ENCODE measurements at regions not wholly inside any gene's neighbourhood (a gene's known extent, or its start where the extent isn't known, plus 50 kb on each side); places are given as distances from the start of the nearest gene placed in this dataset.

DNA sequence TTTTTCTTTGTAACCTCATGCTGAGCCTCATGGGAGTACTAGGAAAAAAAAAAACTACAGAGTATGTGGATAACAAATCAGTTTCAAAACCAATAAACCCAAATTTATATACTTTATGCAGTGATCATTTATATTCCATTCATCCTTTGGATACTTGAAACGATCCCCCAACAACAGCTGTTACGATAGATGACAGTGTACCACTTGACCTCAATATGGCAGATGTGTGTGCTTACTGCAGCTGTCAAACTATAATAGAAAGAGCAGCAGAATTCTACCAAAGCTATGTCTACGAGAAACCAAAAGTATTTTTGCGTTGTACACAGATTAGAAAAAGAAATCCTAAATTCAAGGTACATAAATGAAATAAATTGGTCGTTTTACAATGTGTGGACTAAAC is 337.8 kb downstream of the PDGFC start:
- CTCF ChIA-PET, result no interaction called here
- DNase-seq (no peak), ATAC-seq (ENCODE audit: low read depth) (no peak)
- TF ChIP-seq, protein P1, sequence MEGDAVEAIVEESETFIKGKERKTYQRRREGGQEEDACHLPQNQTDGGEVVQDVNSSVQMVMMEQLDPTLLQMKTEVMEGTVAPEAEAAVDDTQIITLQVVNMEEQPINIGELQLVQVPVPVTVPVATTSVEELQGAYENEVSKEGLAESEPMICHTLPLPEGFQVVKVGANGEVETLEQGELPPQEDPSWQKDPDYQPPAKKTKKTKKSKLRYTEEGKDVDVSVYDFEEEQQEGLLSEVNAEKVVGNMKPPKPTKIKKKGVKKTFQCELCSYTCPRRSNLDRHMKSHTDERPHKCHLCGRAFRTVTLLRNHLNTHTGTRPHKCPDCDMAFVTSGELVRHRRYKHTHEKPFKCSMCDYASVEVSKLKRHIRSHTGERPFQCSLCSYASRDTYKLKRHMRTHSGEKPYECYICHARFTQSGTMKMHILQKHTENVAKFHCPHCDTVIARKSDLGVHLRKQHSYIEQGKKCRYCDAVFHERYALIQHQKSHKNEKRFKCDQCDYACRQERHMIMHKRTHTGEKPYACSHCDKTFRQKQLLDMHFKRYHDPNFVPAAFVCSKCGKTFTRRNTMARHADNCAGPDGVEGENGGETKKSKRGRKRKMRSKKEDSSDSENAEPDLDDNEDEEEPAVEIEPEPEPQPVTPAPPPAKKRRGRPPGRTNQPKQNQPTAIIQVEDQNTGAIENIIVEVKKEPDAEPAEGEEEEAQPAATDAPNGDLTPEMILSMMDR (IDR thresholded peaks at IDR 0.05), result no peak
- Mint-ChIP-seq H3K4me1 (no peaks in the 10 kb centered on the region), H3K4me3 (no peak overlapping the region), H3K9me3 (peaks cover 2% of the 10 kb centered on the region), H3K27me3 (no peaks in the 10 kb centered on the region), H3K27ac (no peak overlapping the region), H3K36me3 (ENCODE audit: low read depth) (no peaks in the 10 kb centered on the region)
- intact Hi-C loops (cut with micrococcal nuclease), result no loop called here
- POLR2A ChIA-PET, result no interaction called here

DNA sequence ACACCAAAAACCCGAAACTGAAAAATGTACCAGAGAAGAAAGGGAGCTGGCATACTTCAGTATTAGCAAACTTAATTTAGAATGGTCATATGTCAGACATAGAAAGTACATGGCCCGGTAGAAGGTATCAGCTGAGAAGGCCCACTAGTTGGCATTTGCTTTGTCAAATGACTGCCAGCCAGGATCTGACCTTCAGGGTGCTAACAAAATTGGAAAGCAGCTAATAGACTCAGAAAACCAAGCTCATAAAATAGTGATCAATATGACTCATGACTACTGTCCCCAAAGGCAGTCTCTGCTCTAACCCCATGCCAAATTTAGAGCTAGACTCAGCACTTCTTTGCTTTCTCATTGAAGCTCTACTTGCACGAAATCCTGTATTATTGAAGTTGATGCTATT is 342.7 kb downstream of the PDGFC start:
- no peak overlapping the region for H3K27ac Mint-ChIP-seq
- TF ChIP-seq, protein P1 (IDR thresholded peaks at IDR 0.05), result no peak
- DNase-seq (no peak), ATAC-seq (ENCODE audit: low read depth) (no peak)
- ChIA-PET POLR2A (no interaction called here), CTCF (no interaction called here)
- H3K4me1 Mint-ChIP-seq, result no peaks in the 10 kb centered on the region
- no peaks in the 10 kb centered on the region for H3K27me3 Mint-ChIP-seq
- H3K4me3 Mint-ChIP-seq, result no peak overlapping the region
- peaks cover 7% of the 10 kb centered on the region for H3K9me3 Mint-ChIP-seq
- no peaks in the 10 kb centered on the region for H3K36me3 Mint-ChIP-seq (ENCODE audit: low read depth)
- intact Hi-C loops (cut with micrococcal nuclease), result no loop called here

DNA sequence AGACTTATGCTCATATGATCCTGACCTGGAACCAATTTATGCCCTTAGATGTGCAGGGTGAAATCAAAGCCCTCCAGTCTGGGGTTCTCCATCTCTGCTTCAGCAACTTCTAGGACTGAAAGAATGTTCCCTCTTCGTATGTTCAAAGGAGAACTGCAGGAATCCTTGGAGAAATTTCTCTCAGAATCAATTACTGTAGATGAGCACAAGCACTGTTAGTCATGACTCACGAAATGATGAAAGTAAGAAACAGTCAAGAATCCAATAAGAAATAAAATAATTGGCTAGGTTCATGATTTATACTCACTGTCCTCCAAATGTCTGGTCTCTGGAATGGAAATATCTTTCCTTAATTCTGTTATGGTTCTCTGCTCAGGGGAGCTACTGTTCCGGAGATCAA is 348.2 kb downstream of the PDGFC start:
- Mint-ChIP-seq H3K4me1 (no peaks in the 10 kb centered on the region), H3K4me3 (no peak overlapping the region), H3K36me3 (ENCODE audit: low read depth) (no peaks in the 10 kb centered on the region), H3K27ac (no peak overlapping the region), H3K9me3 (peaks cover 9% of the 10 kb centered on the region), H3K27me3 (no peaks in the 10 kb centered on the region)
- ATAC-seq (ENCODE audit: low read depth) (no peak), DNase-seq (no peak)
- ChIA-PET CTCF (no interaction called here), POLR2A (no interaction called here)
- intact Hi-C loops (cut with micrococcal nuclease), result no loop called here
- TF ChIP-seq, protein P1 (IDR thresholded peaks at IDR 0.05), result no peak

DNA sequence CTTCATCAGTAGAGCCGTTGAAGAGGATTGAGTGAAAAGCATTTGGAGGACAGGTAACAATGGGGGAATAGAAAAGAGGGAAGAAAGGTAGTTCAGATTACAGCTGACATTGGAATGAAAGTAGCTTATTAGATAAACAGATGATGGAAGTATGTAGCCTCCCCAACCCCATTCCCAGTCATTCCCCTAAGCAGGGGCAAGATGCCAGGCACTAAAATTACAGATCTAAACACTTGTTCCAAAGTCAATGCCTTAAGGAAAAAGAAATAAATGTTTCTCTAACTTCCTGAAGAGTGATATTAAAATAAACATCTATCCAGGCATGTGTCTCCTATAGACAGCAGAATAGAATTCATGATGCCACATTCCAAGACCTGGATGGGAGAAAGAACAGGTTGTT is 350.8 kb downstream of the PDGFC start:
- Mint-ChIP-seq H3K4me3 (no peak overlapping the region), H3K9me3 (peaks cover 4% of the 10 kb centered on the region), H3K4me1 (no peaks in the 10 kb centered on the region), H3K27ac (no peak overlapping the region), H3K36me3 (ENCODE audit: low read depth) (no peaks in the 10 kb centered on the region), H3K27me3 (no peaks in the 10 kb centered on the region)
- intact Hi-C loops (cut with micrococcal nuclease), result no loop called here
- TF ChIP-seq, protein P1 (IDR thresholded peaks at IDR 0.05), result no peak
- ChIA-PET POLR2A (no interaction called here), CTCF (no interaction called here)
- ATAC-seq (ENCODE audit: low read depth) (no peak), DNase-seq (no peak)

DNA sequence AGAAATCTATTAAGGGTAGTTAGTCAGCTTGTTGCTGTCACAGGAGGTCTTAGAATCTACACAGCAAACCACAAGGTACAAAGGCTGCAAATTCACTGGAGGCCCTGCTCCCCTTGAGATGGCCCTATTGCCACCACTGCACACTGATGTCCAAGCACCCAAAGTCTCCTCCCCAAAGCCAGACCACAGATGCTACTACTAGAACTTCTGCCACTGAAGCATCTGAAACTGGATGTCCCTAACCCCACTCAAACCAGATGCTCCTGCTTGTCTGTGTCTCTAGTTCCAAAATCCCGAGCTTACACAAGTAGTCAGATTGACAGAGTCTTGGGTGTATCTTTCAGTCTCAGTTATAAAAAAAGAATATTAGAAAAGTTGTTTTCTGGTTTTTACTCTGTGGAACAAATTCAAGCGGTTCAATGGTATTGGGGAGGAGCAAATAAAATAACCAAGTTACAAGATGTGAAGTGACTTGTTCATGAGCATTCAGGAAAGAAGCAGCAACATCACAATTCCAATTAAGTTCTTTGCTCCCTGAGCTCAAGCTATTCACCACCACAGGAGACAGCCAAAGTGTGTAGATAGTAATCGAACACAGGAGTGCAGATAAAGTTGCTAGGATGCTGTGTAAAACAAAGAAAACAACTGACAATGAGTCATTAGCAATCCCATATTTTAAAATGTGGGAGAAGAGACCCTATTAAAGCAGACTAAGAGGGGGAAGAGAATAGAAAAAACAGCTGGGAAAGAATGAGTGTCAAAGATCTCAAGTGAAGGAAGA is 352.3 kb downstream of the PDGFC start:
- Mint-ChIP-seq H3K4me3 (no peak overlapping the region), H3K27me3 (no peaks in the 10 kb centered on the region), H3K9me3 (peaks cover 4% of the 10 kb centered on the region), H3K4me1 (no peaks in the 10 kb centered on the region), H3K36me3 (ENCODE audit: low read depth) (no peaks in the 10 kb centered on the region), H3K27ac (no peak overlapping the region)
- TF ChIP-seq, protein P1 (IDR thresholded peaks at IDR 0.05), result no peak
- ATAC-seq (ENCODE audit: low read depth) (no peak), DNase-seq (no peak)
- CTCF ChIA-PET, result no interaction called here
- POLR2A ChIA-PET, result no interaction called here
- intact Hi-C loops (cut with micrococcal nuclease), result no loop called here

All from activated B cell treated with CpG ODN at 0.5 μM for 24 hours (primary cell).